Nephron progenitor cell (in vitro differentiated cells): ENCODE measurements at regions not wholly inside any gene's neighbourhood (a gene's known extent, or its start where the extent isn't known, plus 50 kb on each side); places are given as distances from the start of the nearest gene placed in this dataset.
"Not testable (repeated sequence)": the region's sequence is repeated elsewhere in the genome, so short reads cannot be mapped to it uniquely, and the experiment has no call there.

Source experiments
- DNase-seq: peaks from one replicate; pipeline ENCODE4 v3.0.0; 2021
- H3K27ac Mint-ChIP-seq: 2 replicates; pipeline ENCODE4 v1.8.0; 2021; ENCODE audit warnings: mild to moderate bottlenecking, moderate library complexity, mixed read lengths
- H3K27me3 Mint-ChIP-seq: 2 replicates; pipeline ENCODE4 v1.8.0; 2021; ENCODE audit warnings: mild to moderate bottlenecking, low read depth, mixed read lengths; ENCODE audit not compliant: poor library complexity
- H3K36me3 Mint-ChIP-seq: 2 replicates; pipeline ENCODE4 v1.8.0; 2021; ENCODE audit warnings: low read depth, mixed read lengths
- H3K4me1 Mint-ChIP-seq: 2 replicates; pipeline ENCODE4 v1.8.0; 2021; ENCODE audit warnings: mixed read lengths
- H3K4me3 Mint-ChIP-seq: 2 replicates; pipeline ENCODE4 v1.8.0; 2021; ENCODE audit warnings: mild to moderate bottlenecking, moderate library complexity, mixed read lengths
- H3K9me3 Mint-ChIP-seq: 2 replicates; pipeline ENCODE4 v1.8.0; 2021; ENCODE audit warnings: mild to moderate bottlenecking, moderate library complexity, mixed read lengths
- TF ChIP-seq, protein P1 (sequence below): fragments of 200-600 bp; sonication (generic); IDR thresholded peaks from 2 replicates; pipeline ENCODE4 v1.5.0; 2021; ENCODE audit warnings: antibody characterized with exemption

DNA sequence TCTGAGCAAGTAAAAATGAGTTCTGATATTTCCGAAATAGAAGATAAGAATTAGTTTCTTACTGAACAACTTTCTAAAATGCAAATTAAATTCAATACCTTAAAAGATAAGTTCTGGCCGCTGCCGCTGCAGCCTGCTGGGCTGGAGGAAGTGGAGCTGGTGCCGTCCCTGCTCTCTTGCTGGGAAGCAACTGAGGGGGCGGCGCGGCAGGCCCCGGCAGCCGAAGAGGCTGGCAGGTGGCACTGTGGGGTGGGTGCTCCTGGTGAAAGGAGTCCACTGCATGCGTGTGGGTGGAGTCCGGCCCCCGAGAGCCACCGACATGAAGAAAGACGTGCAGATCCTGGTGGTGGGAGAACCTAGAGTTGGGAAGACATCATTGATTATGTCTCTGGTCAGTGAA lies 89.5 kb upstream of the ZNF519 start:
- Mint-ChIP-seq H3K36me3 (no peaks in the 10 kb centered on the region), H3K4me3 (no peak overlapping the region), H3K9me3 (peaks cover 47% of the 10 kb centered on the region), H3K27me3 (no peaks in the 10 kb centered on the region), H3K27ac (no peak overlapping the region), H3K4me1 (no peaks in the 10 kb centered on the region)
- DNase-seq, result no peak
- TF ChIP-seq, protein P1, sequence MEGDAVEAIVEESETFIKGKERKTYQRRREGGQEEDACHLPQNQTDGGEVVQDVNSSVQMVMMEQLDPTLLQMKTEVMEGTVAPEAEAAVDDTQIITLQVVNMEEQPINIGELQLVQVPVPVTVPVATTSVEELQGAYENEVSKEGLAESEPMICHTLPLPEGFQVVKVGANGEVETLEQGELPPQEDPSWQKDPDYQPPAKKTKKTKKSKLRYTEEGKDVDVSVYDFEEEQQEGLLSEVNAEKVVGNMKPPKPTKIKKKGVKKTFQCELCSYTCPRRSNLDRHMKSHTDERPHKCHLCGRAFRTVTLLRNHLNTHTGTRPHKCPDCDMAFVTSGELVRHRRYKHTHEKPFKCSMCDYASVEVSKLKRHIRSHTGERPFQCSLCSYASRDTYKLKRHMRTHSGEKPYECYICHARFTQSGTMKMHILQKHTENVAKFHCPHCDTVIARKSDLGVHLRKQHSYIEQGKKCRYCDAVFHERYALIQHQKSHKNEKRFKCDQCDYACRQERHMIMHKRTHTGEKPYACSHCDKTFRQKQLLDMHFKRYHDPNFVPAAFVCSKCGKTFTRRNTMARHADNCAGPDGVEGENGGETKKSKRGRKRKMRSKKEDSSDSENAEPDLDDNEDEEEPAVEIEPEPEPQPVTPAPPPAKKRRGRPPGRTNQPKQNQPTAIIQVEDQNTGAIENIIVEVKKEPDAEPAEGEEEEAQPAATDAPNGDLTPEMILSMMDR, result no peak

DNA sequence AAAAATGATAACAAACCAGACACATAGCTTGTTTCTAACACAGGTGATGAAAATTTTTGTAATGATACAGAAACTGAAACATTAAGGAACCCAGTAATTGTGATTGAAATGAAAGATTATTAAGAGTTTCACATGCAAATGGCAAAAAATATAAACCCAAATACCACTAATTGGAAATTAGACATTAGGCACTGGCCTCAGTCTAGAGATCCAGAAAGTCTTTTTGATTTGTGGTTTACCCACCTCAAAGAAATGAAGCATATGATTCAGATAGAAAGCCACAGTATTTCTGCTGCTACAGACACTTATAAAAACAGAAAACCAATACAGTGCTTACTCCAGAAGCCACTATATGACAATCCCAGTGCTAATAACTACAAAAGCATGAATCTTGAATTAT lies 83.7 kb upstream of the ZNF519 start:
- not testable (repeated sequence) for H3K36me3 Mint-ChIP-seq, H3K4me1 Mint-ChIP-seq, H3K4me3 Mint-ChIP-seq, H3K27me3 Mint-ChIP-seq, H3K27ac Mint-ChIP-seq, DNase-seq
- H3K9me3 Mint-ChIP-seq, result peaks cover 34% of the 10 kb centered on the region

DNA sequence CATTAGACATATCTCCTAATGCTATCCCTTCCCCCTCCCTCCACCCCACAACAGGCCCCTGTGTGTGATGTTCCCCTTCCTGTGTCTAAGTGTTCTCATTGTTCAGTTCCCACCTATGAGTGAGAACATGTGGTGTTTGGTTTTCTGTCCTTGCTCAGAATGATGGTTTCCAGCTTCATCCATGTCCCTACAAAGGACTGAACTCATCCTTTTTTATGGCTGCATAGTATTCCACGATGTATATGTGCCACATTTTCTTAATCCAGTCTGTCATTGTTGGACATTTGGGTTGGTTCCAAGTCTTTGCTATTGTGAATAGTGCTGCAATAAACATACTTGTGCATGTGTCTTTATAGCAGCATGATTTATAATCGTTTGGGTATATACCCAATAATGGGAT lies 71.2 kb upstream of the ZNF519 start:
- H3K36me3 Mint-ChIP-seq, DNase-seq, H3K27ac Mint-ChIP-seq, H3K4me1 Mint-ChIP-seq, H3K4me3 Mint-ChIP-seq, H3K27me3 Mint-ChIP-seq: not testable (repeated sequence)
- H3K9me3 Mint-ChIP-seq, result peaks cover 48% of the 10 kb centered on the region

DNA sequence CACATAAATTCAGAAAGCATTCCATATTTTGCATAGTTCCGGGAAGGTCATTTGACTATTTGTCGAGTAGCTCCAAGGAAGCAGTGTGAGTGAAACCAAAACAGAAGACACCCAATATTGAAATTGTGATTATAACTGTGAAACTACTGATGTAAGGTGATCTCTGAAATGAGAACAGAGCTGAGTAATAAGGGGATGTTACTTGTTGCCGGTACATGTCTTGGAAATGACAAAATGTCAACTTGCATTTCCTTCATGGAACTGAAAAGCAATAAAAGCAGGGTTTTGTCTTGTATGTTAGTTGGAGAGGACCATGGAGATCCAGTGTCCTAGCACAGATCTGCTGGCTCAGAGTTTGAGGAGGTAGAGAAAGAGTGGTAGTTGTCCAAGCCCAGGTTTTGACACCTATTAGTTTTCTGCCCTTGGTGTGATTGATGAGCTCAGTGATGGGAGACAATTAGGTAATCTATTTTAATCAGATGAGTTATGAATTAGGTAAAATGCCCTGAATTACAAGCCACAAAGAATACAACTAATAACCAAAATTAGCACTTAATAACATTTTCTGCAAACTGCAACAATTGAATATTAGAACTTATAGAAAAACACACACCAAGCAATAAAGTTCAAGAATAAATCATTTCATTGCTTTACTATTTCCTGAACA lies 58.7 kb upstream of the ZNF519 start:
- not testable (repeated sequence) for H3K4me1 Mint-ChIP-seq, DNase-seq, H3K27ac Mint-ChIP-seq, H3K4me3 Mint-ChIP-seq, H3K27me3 Mint-ChIP-seq, H3K36me3 Mint-ChIP-seq
- H3K9me3 Mint-ChIP-seq, result peaks cover 43% of the 10 kb centered on the region

DNA sequence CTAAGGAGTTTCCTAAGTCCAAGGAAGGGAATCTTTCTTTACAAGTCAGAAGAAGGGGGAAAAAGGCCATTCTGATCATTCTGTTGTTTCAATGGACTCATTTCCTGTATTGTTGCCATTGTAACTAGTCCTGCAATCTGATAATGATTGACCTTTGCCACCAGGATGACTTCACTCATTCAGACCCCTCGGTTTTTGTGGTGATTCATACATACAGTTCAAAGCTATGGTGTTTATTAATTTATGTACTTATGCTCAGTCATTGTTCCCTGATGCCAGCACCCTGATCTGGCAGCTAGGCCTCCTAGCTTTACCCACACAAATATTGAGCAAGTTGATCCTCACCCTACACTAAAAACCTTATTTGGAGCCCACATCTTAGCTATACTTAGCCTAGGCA lies 57.6 kb upstream of the ZNF519 start:
- TF ChIP-seq, protein P1, result no peak
- Mint-ChIP-seq H3K27ac (no peak overlapping the region), H3K27me3 (no peaks in the 10 kb centered on the region), H3K36me3 (no peaks in the 10 kb centered on the region), H3K9me3 (peaks cover 43% of the 10 kb centered on the region), H3K4me1 (no peaks in the 10 kb centered on the region), H3K4me3 (no peak overlapping the region)
- no peak for DNase-seq

DNA sequence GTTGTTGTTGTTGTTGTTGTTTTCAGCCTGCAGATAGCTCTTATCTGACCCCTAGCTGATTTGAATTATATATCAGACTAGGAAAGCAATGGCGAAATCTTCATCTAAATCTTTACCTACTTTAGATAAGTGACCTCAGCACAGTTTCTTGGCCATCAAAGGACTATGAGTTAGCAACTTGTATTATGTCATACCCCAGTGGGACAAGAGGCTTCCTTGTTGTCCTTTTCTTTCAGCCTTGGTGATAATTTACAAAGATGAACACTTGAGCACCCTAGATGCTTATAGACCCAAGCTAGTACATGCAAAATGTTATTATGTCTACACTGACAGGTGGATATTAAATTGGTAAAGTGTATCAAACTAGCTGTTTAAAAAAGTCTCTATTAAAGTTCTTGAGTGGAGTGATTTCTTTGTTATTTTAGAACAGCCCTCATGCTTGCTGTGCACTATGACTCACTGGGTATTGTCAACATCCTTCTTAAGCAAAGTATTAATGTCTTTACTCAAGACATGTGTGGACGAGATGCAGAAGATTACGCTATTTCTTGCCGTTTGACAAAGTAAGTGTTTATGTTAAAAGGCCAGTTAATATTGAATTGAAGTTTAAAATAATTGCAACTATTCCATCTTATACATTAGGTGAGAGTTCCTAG lies 56.6 kb upstream of the ZNF519 start:
- not testable (repeated sequence) for H3K4me1 Mint-ChIP-seq, H3K36me3 Mint-ChIP-seq, H3K27ac Mint-ChIP-seq, H3K4me3 Mint-ChIP-seq, H3K27me3 Mint-ChIP-seq, DNase-seq
- H3K9me3 Mint-ChIP-seq, result peaks cover 45% of the 10 kb centered on the region
